HG03457 (cell line): ENCODE measurements at regions not wholly inside any gene's neighbourhood (a gene's known extent, or its start where the extent isn't known, plus 50 kb on each side); places are given as distances from the start of the nearest gene placed in this dataset.
"Not testable (repeated sequence)": the region's sequence is repeated elsewhere in the genome, so short reads cannot be mapped to it uniquely, and the experiment has no call there.

Source experiments
- ATAC-seq: cut with Tn5 transposase; IDR thresholded peaks from one replicate; pipeline ENCODE4 v1.9.1; 2021; ENCODE audit warnings: moderate number of reproducible peaks; ENCODE audit not compliant: unreplicated experiment

DNA sequence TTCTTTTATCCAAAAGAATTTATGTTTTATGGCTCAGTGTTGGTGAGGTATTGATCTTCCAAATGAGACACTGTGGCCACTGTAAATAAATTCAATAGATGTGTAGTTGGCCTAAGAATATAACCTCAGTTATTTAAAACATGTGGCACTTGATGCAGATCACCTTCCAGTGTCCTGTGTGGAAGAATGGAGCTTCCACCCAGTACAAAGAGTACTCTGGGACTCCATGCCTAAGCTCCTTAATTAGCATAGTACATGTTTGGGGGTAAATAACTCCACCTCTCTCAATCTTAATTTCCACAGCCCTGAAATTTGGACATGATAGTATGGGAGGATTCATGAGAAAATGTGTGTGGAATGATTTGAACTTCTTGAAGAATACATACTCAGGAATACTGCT is 105.7 kb downstream of the SPDYE17 start:
- ATAC-seq: not testable (repeated sequence)

DNA sequence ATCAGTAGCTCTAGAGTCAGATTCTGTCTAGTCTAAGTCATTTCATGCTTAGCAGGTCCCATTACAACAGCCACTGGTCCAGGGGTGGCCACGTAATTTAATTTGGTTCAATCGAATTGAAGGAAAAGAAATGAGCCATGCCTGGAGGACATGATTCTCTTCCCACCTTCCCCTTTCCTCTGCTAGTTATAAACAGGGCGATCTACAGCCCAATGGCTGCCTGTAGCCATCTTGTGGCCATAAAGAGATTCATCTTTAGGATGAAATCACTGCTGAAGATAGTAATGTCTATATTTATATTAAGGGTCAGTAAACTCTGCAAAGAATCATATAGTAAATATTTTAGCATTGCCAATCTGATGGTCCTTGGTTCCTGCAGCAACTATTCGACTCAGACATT is 107.4 kb downstream of the SPDYE17 start:
- ATAC-seq: not testable (repeated sequence)

GRCh38 chr7:76918619-76919018 is 113.5 kb downstream of the SPDYE17 start:
- not testable (repeated sequence) for ATAC-seq

DNA sequence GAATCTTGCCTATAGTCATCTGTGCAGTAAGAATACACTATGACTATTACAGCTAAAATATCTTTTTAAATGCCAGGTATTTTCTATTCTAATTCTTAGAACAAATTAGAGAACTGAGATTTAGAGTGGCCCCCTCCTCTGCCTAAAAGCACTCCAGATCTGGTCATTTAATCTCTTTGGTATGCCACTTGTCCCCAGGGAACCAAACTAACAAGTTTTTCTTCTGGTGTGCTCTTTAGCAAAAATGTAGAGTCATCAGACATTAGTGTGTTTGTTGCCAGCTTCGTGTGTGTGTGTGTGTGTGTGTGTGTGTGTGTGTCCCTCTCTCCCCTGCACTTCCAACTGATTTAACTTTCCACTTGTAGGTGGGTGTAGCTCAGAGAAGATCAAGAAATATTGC is 117.8 kb downstream of the SPDYE17 start:
- not testable (repeated sequence) for ATAC-seq

GRCh38 chr7:76912011-76912814 is 119.9 kb downstream of the SPDYE17 start:
- not testable (repeated sequence) for ATAC-seq

- not testable (repeated sequence) for ATAC-seq
Observed at GRCh38 chr7:76904688-76905087, 127.5 kb downstream of the SPDYE17 start.

DNA sequence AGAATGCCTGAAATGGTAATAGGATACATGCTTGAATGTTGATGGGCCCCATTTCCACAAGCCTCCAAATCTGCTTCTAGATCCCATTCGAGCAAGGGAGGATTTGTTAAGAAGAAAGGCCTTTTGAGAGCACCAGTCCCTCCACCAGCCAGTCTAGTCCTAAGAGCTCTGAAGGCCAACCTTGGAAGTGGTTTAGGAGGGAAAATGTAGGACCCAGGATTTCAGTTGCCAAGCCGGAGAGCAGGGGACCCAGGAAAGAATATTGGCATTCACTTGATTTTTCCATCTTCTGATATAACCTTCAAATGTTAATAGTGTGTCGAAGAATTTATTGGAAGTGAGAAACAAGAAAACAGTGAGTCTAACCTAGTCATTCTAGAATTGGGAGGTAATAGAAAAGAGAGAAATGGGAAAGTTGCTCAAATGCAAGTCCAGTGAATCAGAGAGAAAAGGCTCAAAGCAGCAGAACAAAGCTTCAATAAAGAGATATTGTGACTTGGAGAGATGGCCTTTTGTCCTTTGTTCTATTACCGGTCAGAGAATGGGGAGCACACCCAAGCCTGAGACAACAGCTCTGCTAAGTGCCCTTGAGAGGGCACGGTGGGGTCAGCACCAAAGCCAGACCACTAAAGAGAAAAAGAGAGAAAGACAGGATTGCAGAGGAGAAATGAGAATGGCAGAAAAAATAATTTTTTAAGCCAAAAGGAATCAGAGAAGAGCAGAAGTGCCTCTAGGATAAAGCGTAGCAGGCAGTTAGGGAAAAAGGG is 130.0 kb downstream of the SPDYE17 start:
- ATAC-seq: not testable (repeated sequence)

- ATAC-seq: not testable (repeated sequence)
Observed at GRCh38 chr7:76898807-76899206, 133.4 kb downstream of the SPDYE17 start.

- ATAC-seq: not testable (repeated sequence)
Observed at GRCh38 chr7:76897007-76897406, 135.2 kb downstream of the SPDYE17 start.

DNA sequence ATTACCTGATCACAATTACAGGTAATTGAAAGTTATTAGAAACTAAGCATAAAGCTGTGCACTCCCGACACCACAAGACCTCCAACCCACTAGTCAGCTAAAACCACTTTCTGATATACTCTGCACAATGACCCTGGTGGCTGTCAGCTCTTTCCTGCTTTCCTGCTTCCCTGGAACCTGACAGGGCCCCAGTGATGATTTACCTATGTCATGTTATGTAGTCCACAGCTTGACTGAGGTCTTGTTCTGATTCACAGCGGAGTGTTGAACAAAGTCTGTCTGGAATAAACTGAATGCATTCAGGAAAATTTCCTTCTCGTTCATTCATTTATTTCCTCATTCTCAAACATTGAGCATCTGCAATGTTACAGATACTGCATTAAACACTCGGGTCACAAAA is 136.5 kb downstream of the SPDYE17 start:
- ATAC-seq: not testable (repeated sequence)

GRCh38 chr7:76891771-76892170 is 140.4 kb downstream of the SPDYE17 start:
- ATAC-seq: not testable (repeated sequence)

DNA sequence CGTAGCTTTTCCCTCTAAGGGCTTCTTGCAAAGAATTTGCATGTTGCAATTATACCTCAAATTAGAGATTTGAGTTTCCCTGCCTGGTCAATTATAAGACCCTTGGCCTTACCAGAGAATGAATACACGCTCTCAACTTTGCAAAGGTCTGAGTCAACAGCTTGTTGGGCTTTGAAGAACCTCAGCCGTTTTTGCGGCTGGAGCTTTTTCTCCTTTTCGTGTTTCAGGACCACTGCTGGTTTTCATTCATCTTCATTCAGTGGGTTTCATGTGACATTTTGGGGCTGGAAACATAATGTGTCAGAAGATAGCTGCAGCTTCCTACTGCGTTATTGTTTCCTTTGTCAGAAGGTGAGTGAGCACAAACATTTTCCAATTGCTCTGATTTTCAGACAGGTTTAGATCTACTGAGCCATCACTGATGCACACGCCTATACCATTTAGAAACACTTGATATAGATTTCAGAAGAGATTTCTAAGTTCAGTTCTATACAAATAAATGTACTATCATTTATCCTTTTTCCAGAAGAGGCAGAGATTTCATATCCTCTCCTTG is 152.3 kb downstream of the SPDYE17 start:
- ATAC-seq: not testable (repeated sequence)

DNA sequence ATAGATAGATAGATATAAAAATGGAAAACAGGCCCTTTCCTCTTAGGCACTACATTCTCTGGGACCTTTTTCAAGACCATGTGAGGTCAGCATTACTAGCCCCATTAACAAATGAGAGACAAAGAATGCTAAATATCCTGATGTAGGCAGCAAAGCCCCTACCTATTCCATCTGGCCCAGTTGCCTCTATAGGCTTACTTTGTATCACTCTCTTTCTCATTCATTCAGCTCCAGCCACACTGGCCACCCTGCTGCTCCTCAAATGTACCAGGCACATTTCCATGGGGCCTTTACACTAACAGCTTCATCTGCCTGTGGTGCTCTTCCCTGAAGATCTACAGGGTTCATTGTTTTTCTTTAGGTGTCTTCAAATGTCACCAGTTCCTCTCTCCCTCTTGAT is 156.4 kb downstream of the SPDYE17 start:
- not testable (repeated sequence) for ATAC-seq

DNA sequence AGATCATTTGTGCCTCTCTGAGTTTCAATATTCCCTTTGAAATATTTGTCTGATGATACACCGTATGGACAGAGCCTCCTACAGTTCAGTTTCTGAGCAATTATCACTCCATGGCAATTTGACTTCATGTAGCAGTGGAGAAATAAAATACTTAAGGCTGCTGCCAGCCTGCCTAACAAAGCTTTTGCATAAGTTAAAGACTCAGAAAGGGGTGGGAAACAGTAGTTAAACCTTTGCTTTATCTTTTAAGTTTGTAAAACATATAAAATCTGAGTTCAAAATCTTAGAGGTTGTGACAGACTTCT is 161.7 kb downstream of the SPDYE17 start:
- not testable (repeated sequence) for ATAC-seq

GRCh38 chr7:76867364-76867889 is 164.7 kb downstream of the SPDYE17 start:
- not testable (repeated sequence) for ATAC-seq

GRCh38 chr7:76863150-76863773 is 168.9 kb downstream of the SPDYE17 start:
- ATAC-seq: not testable (repeated sequence)

- ATAC-seq: not testable (repeated sequence)
Observed at GRCh38 chr7:76862241-76862640, 169.9 kb downstream of the SPDYE17 start.

- not testable (repeated sequence) for ATAC-seq
Observed at GRCh38 chr7:76859933-76860332, 172.2 kb downstream of the SPDYE17 start.

GRCh38 chr7:76854631-76855030 is 177.5 kb downstream of the SPDYE17 start:
- not testable (repeated sequence) for ATAC-seq

GRCh38 chr7:76852787-76853584 is 179.2 kb downstream of the SPDYE17 start:
- not testable (repeated sequence) for ATAC-seq
